ENCODE measurements at regions not wholly inside any gene's neighbourhood (a gene's known extent, or its start where the extent isn't known, plus 50 kb on each side); places are given as distances from the start of the nearest gene placed in this dataset.

GRCh38 chr2:104340162-104340561 is 513.8 kb upstream of the POU3F3 start:
- H3K4me3 ChIP-seq, result no peak overlapping the region
- H3K9ac ChIP-seq (ENCODE audit: insufficient read length), result no peak overlapping the region
- no peaks in the 10 kb centered on the region for H3K9me3 ChIP-seq (ENCODE audit: low read depth, low read length)
- no peak for TF ChIP-seq FOXP2 (optimal IDR thresholded peaks at IDR 0.05; ENCODE audit: control extremely low read depth, extremely low read length, insufficient read depth)
- no peak for TF ChIP-seq EZH2 (IDR thresholded peaks at IDR 0.05)
- TF ChIP-seq POLR2AphosphoS5 (IDR thresholded peaks at IDR 0.05; ENCODE audit: borderline replicate concordance, low read depth, low read length), result no peak
- DNase-seq (ENCODE audit: low read depth, low spot score), result no peak
- no peaks in the 10 kb centered on the region for H3K36me3 ChIP-seq (ENCODE audit: insufficient read depth, low read length)
- H3K27ac ChIP-seq, result no peak overlapping the region

GRCh38 chr2:104340879-104341828 is 512.8 kb upstream of the POU3F3 start:
- Histone ChIP-seq H3K9me3 (ENCODE audit: low read depth, low read length) (no peaks in the 10 kb centered on the region), H3K36me3 (ENCODE audit: insufficient read depth, low read length) (no peaks in the 10 kb centered on the region), H3K9ac (ENCODE audit: insufficient read length) (no peak overlapping the region), H3K4me3 (no peak overlapping the region), H3K27ac (no peak overlapping the region)
- DNase-seq (ENCODE audit: low read depth, low spot score), result no peak
- no peak for TF ChIP-seq POLR2AphosphoS5 (IDR thresholded peaks at IDR 0.05; ENCODE audit: borderline replicate concordance, low read depth, low read length)
- TF ChIP-seq FOXP2 (optimal IDR thresholded peaks at IDR 0.05; ENCODE audit: control extremely low read depth, extremely low read length, insufficient read depth), result no peak
- TF ChIP-seq EZH2 (IDR thresholded peaks at IDR 0.05), result no peak

- no peak for TF ChIP-seq FOXP2 (optimal IDR thresholded peaks at IDR 0.05; ENCODE audit: control extremely low read depth, extremely low read length, insufficient read depth)
- no peak for TF ChIP-seq POLR2AphosphoS5 (IDR thresholded peaks at IDR 0.05; ENCODE audit: borderline replicate concordance, low read depth, low read length)
- no peak for TF ChIP-seq EZH2 (IDR thresholded peaks at IDR 0.05)
- DNase-seq (ENCODE audit: low read depth, low spot score), result no peak
These were observed 509.6 kb upstream of the POU3F3 start for GRCh38 chr2:104344306-104344705.

GRCh38 chr2:104344985-104345384 is 508.9 kb upstream of the POU3F3 start:
- TF ChIP-seq POLR2AphosphoS5 (IDR thresholded peaks at IDR 0.05; ENCODE audit: borderline replicate concordance, low read depth, low read length), result no peak
- no peak for TF ChIP-seq EZH2 (IDR thresholded peaks at IDR 0.05)
- TF ChIP-seq FOXP2 (optimal IDR thresholded peaks at IDR 0.05; ENCODE audit: control extremely low read depth, extremely low read length, insufficient read depth), result no peak
- Histone ChIP-seq H3K27ac (no peak overlapping the region), H3K9me3 (ENCODE audit: low read depth, low read length) (no peaks in the 10 kb centered on the region), H3K4me3 (no peak overlapping the region), H3K9ac (ENCODE audit: insufficient read length) (no peak overlapping the region), H3K36me3 (ENCODE audit: insufficient read depth, low read length) (no peaks in the 10 kb centered on the region)
- no peak for DNase-seq (ENCODE audit: low read depth, low spot score)

More at GRCh38 chr2:104344306-104344705, 509.6 kb upstream of the POU3F3 start:
- Histone ChIP-seq H3K36me3 (ENCODE audit: insufficient read depth, low read length) (no peaks in the 10 kb centered on the region), H3K4me3 (no peak overlapping the region), H3K27ac (no peak overlapping the region), H3K9ac (ENCODE audit: insufficient read length) (no peak overlapping the region), H3K9me3 (ENCODE audit: low read depth, low read length) (no peaks in the 10 kb centered on the region)

GRCh38 chr2:104358122-104358521 is 495.8 kb upstream of the POU3F3 start:
- no peak for TF ChIP-seq FOXP2 (optimal IDR thresholded peaks at IDR 0.05; ENCODE audit: control extremely low read depth, extremely low read length, insufficient read depth)
- no peak for TF ChIP-seq POLR2AphosphoS5 (IDR thresholded peaks at IDR 0.05; ENCODE audit: borderline replicate concordance, low read depth, low read length)
- no peak for TF ChIP-seq EZH2 (IDR thresholded peaks at IDR 0.05)
- no peaks in the 10 kb centered on the region for H3K9me3 ChIP-seq (ENCODE audit: low read depth, low read length)
- no peak overlapping the region for H3K4me3 ChIP-seq
- H3K27ac ChIP-seq, result no peak overlapping the region
- H3K9ac ChIP-seq (ENCODE audit: insufficient read length), result no peak overlapping the region
- DNase-seq (ENCODE audit: low read depth, low spot score), result no peak
- no peaks in the 10 kb centered on the region for H3K36me3 ChIP-seq (ENCODE audit: insufficient read depth, low read length)

- Histone ChIP-seq H3K36me3 (ENCODE audit: insufficient read depth, low read length) (no peaks in the 10 kb centered on the region), H3K27ac (no peak overlapping the region), H3K4me3 (no peak overlapping the region), H3K9me3 (ENCODE audit: low read depth, low read length) (no peaks in the 10 kb centered on the region), H3K9ac (ENCODE audit: insufficient read length) (no peak overlapping the region)
- TF ChIP-seq POLR2AphosphoS5 (IDR thresholded peaks at IDR 0.05; ENCODE audit: borderline replicate concordance, low read depth, low read length) (no peak), FOXP2 (optimal IDR thresholded peaks at IDR 0.05; ENCODE audit: control extremely low read depth, extremely low read length, insufficient read depth) (no peak), EZH2 (IDR thresholded peaks at IDR 0.05) (no peak)
- no peak for DNase-seq (ENCODE audit: low read depth, low spot score)
These were observed 492.5 kb upstream of the POU3F3 start for GRCh38 chr2:104361414-104361813.

- no peak for DNase-seq (ENCODE audit: low read depth, low spot score)
- Histone ChIP-seq H3K36me3 (ENCODE audit: insufficient read depth, low read length) (no peaks in the 10 kb centered on the region), H3K9ac (ENCODE audit: insufficient read length) (no peak overlapping the region), H3K27ac (no peak overlapping the region), H3K9me3 (ENCODE audit: low read depth, low read length) (no peaks in the 10 kb centered on the region), H3K4me3 (no peak overlapping the region)
- TF ChIP-seq FOXP2 (optimal IDR thresholded peaks at IDR 0.05; ENCODE audit: control extremely low read depth, extremely low read length, insufficient read depth) (no peak), POLR2AphosphoS5 (IDR thresholded peaks at IDR 0.05; ENCODE audit: borderline replicate concordance, low read depth, low read length) (no peak), EZH2 (IDR thresholded peaks at IDR 0.05) (no peak)
These were observed 485.8 kb upstream of the POU3F3 start for GRCh38 chr2:104368089-104368488.

GRCh38 chr2:104371087-104371781 is 482.7 kb upstream of the POU3F3 start:
- H3K27ac ChIP-seq, result no peak overlapping the region
- H3K9ac ChIP-seq (ENCODE audit: insufficient read length), result no peak overlapping the region
- no peaks in the 10 kb centered on the region for H3K36me3 ChIP-seq (ENCODE audit: insufficient read depth, low read length)
- TF ChIP-seq EZH2 (IDR thresholded peaks at IDR 0.05) (no peak), POLR2AphosphoS5 (IDR thresholded peaks at IDR 0.05; ENCODE audit: borderline replicate concordance, low read depth, low read length) (no peak), FOXP2 (optimal IDR thresholded peaks at IDR 0.05; ENCODE audit: control extremely low read depth, extremely low read length, insufficient read depth) (no peak)
- no peaks in the 10 kb centered on the region for H3K9me3 ChIP-seq (ENCODE audit: low read depth, low read length)
- no peak for DNase-seq (ENCODE audit: low read depth, low spot score)
- H3K4me3 ChIP-seq, result no peak overlapping the region

Data from SK-N-MC (cell line).